SK-N-SH (cell line): ENCODE measurements at regions not wholly inside any gene's neighbourhood (a gene's known extent, or its start where the extent isn't known, plus 50 kb on each side); places are given as distances from the start of the nearest gene placed in this dataset.

Experiments used
- CTCF ChIA-PET: fragments of 300-600, 350-600 bp; formaldehyde crosslinking; extraction: SDS; loops from one replicate; lab custom pipeline; 2021; lab: Yijun Ruan, JAX
- POLR2A ChIA-PET: fragments of 350-600 bp; sonication (Branson Sonifier 250); formaldehyde crosslinking; extraction: SDS; loops from one replicate; lab custom pipeline; 2020; ENCODE audit warnings: antibody characterized with exemption, inconsistent platforms; lab: Yijun Ruan, JAX
- DNase-seq: peaks from one replicate; pipeline ENCODE4 v3.0.0; 2012
- H2AFZ ChIP-seq: fragments of 200-600 bp; sonication (generic); 2 replicates; pipeline ENCODE4 v1.8.1; 2016; ENCODE audit warnings: antibody characterized with exemption, mild to moderate bottlenecking, low read depth
- H3F3A ChIP-seq: fragments of 200-600 bp; sonication (generic); replicated peaks from 2 replicates; pipeline ENCODE3; 2016; ENCODE audit warnings: antibody characterized with exemption, mild to moderate bottlenecking; ENCODE audit not compliant: insufficient read depth
- H3K27ac ChIP-seq, 2 experiments: fragments of 200-500 bp in 1 of 2; fragments of 200-600 bp in 1 of 2; sonication (Bioruptor generic) in 1 of 2; sonication (generic), shearing (Covaris generic) in 1 of 2; 2 replicates each; pipeline versions ENCODE4 v1.5.1 to v1.6.1; 2014 to 2016; ENCODE audit warnings: low read depth in 2 of 2, inconsistent platforms in 1 of 2, low read length in 1 of 2, mild to moderate bottlenecking in 1 of 2, mixed read lengths in 1 of 2
- H3K27me3 ChIP-seq: fragments of 200-600 bp; sonication (generic), shearing (Covaris generic); 2 replicates; pipeline ENCODE4 v1.6.1; 2016; ENCODE audit warnings: mixed run types; ENCODE audit not compliant: insufficient read depth
- H3K36me3 ChIP-seq, 2 experiments: fragments of 200-500 bp in 1 of 2; fragments of 200-600 bp in 1 of 2; sonication (Bioruptor generic) in 1 of 2; sonication (generic) in 1 of 2; replicated peaks in 1 of 2; 2 replicates each; pipeline versions ENCODE3 to v1.5.1; 2014 to 2016; ENCODE audit warnings: low read length in 1 of 2, mild to moderate bottlenecking in 1 of 2; ENCODE audit not compliant: insufficient read depth in 2 of 2, control insufficient read depth in 1 of 2
- H3K4me1 ChIP-seq, 2 experiments: fragments of 200-500 bp in 1 of 2; fragments of 200-600 bp in 1 of 2; sonication (Bioruptor generic) in 1 of 2; sonication (generic), shearing (Covaris generic) in 1 of 2; 2 replicates each; pipeline versions ENCODE4 v1.5.1 to v1.6.1; 2014 to 2016; ENCODE audit warnings: low read depth in 1 of 2, low read length in 1 of 2, mixed run types in 1 of 2; ENCODE audit not compliant: insufficient read depth in 2 of 2, control insufficient read depth in 1 of 2
- H3K4me2 ChIP-seq: fragments of 200-600 bp; sonication (generic), shearing (Covaris generic); 2 replicates; pipeline ENCODE4 v1.6.1; 2017; ENCODE audit warnings: mixed run types
- H3K4me3 ChIP-seq, 2 experiments: fragments of 200-500 bp in 1 of 2; fragments of 200-600 bp in 1 of 2; sonication (Bioruptor generic) in 1 of 2; sonication (generic), shearing (Covaris generic) in 1 of 2; 2 replicates each; pipeline versions ENCODE4 v1.5.1 to v1.8.1; 2014 to 2016; ENCODE audit warnings: low read depth in 2 of 2, inconsistent platforms in 1 of 2, low read length in 1 of 2, mild to moderate bottlenecking in 1 of 2, mixed read lengths in 1 of 2, moderate library complexity in 1 of 2
- H3K79me2 ChIP-seq: fragments of 200-600 bp; sonication (generic); 2 replicates; pipeline ENCODE4 v1.8.1; 2017; ENCODE audit warnings: mild to moderate bottlenecking; ENCODE audit not compliant: insufficient read depth
- H3K9ac ChIP-seq: fragments of 200-600 bp; sonication (generic); 2 replicates; pipeline ENCODE4 v1.6.1; 2017; ENCODE audit warnings: mixed run types
- H3K9me2 ChIP-seq: fragments of 200-600 bp; sonication (generic); 2 replicates; pipeline ENCODE4 v1.6.1; 2017; ENCODE audit warnings: mixed run types
- H3K9me3 ChIP-seq: fragments of 200-600 bp; sonication (generic); 2 replicates; pipeline ENCODE4 v1.6.1; 2017; ENCODE audit warnings: mixed run types, mild to moderate bottlenecking, moderate library complexity
- H4K20me1 ChIP-seq: fragments of 200-600 bp; sonication (generic); 2 replicates; pipeline ENCODE4 v1.6.1; 2017; ENCODE audit warnings: mild to moderate bottlenecking, mixed run types; ENCODE audit not compliant: insufficient read depth
- CTCF ChIP-seq: fragments of 200-600 bp; sonication (generic); IDR thresholded peaks from 2 replicates; pipeline ENCODE4 v1.6.1; 2017; ENCODE audit warnings: antibody characterized with exemption, mild to moderate bottlenecking, moderate library complexity
- EZH2phosphoT487 ChIP-seq: fragments of 200-600 bp; sonication (generic); IDR thresholded peaks from 2 replicates; pipeline ENCODE4 v1.6.1; 2017; ENCODE audit warnings: low read depth, mixed run types, mild to moderate bottlenecking, antibody characterized with exemption, moderate library complexity, borderline replicate concordance
- FOXJ3 ChIP-seq: sonication (generic); formaldehyde crosslinking; IDR thresholded peaks from 2 replicates; pipeline ENCODE4 v1.5.1; 2020; ENCODE audit warnings: mild to moderate bottlenecking, missing genetic modification reagents
- GABPA ChIP-seq: IDR thresholded peaks from 2 replicates; pipeline ENCODE4 v1.4.0; 2012; ENCODE audit warnings: low read depth, mild to moderate bottlenecking
- GATA2 ChIP-seq: sonication (generic); formaldehyde crosslinking; IDR thresholded peaks from 2 replicates; pipeline ENCODE4 v1.5.0; 2020; ENCODE audit warnings: mild to moderate bottlenecking, missing genetic modification reagents
- IRF3 ChIP-seq: fragments of 150-350 bp; IDR thresholded peaks from 2 replicates; pipeline ENCODE4 v1.6.1; 2016; ENCODE audit warnings: mild to moderate bottlenecking, low read depth, low read length
- JUND ChIP-seq: IDR thresholded peaks from 2 replicates; pipeline ENCODE4 v1.4.0; 2012
- MAX ChIP-seq: IDR thresholded peaks from 2 replicates; pipeline ENCODE4 v1.4.0; 2012; ENCODE audit warnings: low read depth
- MEF2A ChIP-seq: IDR thresholded peaks from 2 replicates; pipeline ENCODE4 v1.4.0; 2012; ENCODE audit warnings: low read depth, borderline replicate concordance
- MXI1 ChIP-seq: IDR thresholded peaks from 2 replicates; pipeline ENCODE4 v1.6.1; 2012; ENCODE audit warnings: mild to moderate bottlenecking, low read depth, low read length, improper control_type of control experiment
- NRF1 ChIP-seq: IDR thresholded peaks from 2 replicates; pipeline ENCODE4 v1.6.1; 2012; ENCODE audit warnings: low read depth, mild to moderate bottlenecking, low read length
- RCOR1 ChIP-seq: fragments of 150-350 bp; IDR thresholded peaks from 2 replicates; pipeline ENCODE4 v1.6.1; 2017; ENCODE audit warnings: antibody characterized with exemption, low read length
- RFX5 ChIP-seq: IDR thresholded peaks from 2 replicates; pipeline ENCODE4 v1.6.1; 2012; ENCODE audit warnings: mild to moderate bottlenecking, improper control_type of control experiment, low read length
- SIN3A ChIP-seq: IDR thresholded peaks from 2 replicates; pipeline ENCODE4 v1.6.1; 2012; ENCODE audit warnings: low read depth, mild to moderate bottlenecking, low read length, moderate library complexity, borderline replicate concordance
- TAF1 ChIP-seq: IDR thresholded peaks from 2 replicates; pipeline ENCODE4 v1.6.1; 2012; ENCODE audit warnings: low read depth, mild to moderate bottlenecking, low read length, moderate library complexity, borderline replicate concordance
- TCF12 ChIP-seq: IDR thresholded peaks from 2 replicates; pipeline ENCODE4 v1.4.0; 2012
- USF1 ChIP-seq: IDR thresholded peaks from 2 replicates; pipeline ENCODE4 v1.4.0; 2012; ENCODE audit warnings: low read depth, borderline replicate concordance

GRCh38 chr21:27680181-27680580 is 713.3 kb upstream of the ADAMTS5 start:
- H3K9me3 ChIP-seq = no peaks in the 10 kb centered on the region
- no peak for DNase-seq
- H3K4me1 ChIP-seq = peaks cover 0 to 3% of the 10 kb centered on the region in 2 experiments; a peak in 2 of 4 replicates
- POLR2A ChIA-PET = no interaction called here
- no peak overlapping the region for H3K4me3 ChIP-seq
- H3K27me3 ChIP-seq = no peaks in the 10 kb centered on the region
- no peaks in the 10 kb centered on the region for H3K79me2 ChIP-seq
- no peaks in the 10 kb centered on the region for H3F3A ChIP-seq
- CTCF ChIA-PET = no interaction called here
- no peaks in the 10 kb centered on the region for H3K36me3 ChIP-seq
- TF ChIP-seq RFX5 (no peak), RCOR1 (no peak), EZH2phosphoT487 (no peak), NRF1 (no peak), TCF12 (no peak), GATA2 (no peak), IRF3 (no peak), MAX (no peak), MEF2A (no peak), FOXJ3 (CRISPR knock-in tag) (no peak), TAF1 (no peak), CTCF (no peak), MXI1 (no peak), SIN3A (no peak), GABPA (no peak), USF1 (no peak), JUND (no peak)
- H3K4me2 ChIP-seq = no peak overlapping the region
- no peaks in the 10 kb centered on the region for H3K9me2 ChIP-seq
- no peak overlapping the region for H3K9ac ChIP-seq
- no peak overlapping the region; a peak in 1 of 4 replicates for H3K27ac ChIP-seq
- no peaks in the 10 kb centered on the region for H4K20me1 ChIP-seq
- no peak overlapping the region for H2AFZ ChIP-seq
